ENCODE measurements at regions not wholly inside any gene's neighbourhood (a gene's known extent, or its start where the extent isn't known, plus 50 kb on each side); places are given as distances from the start of the nearest gene placed in this dataset.

- DNase-seq (ENCODE audit: low spot score) (no peak), ATAC-seq (ENCODE audit: insufficient number of reproducible peaks, low FRiP score, low read depth) (no peak)
- Histone ChIP-seq H3K27me3 (replicated peaks; ENCODE audit: insufficient read depth) (no peaks in the 10 kb centered on the region), H3K36me3 (no peaks in the 10 kb centered on the region), H3K4me1 (ENCODE audit: control insufficient read depth in 1 of 2, low read depth in 2 of 2) (no peaks in the 10 kb centered on the region), H3K9me3 (no peaks in the 10 kb centered on the region), H3K4me3 (no peak overlapping the region), H3K27ac (no peak overlapping the region)
- no peak for TF ChIP-seq CTCF (IDR thresholded peaks at IDR 0.05)
These were observed 294.3 kb upstream of the B3GALT2 start for GRCh38 chr1:193480755-193481154.

GRCh38 chr1:193479187-193479586 lies 292.8 kb upstream of the B3GALT2 start:
- ATAC-seq (ENCODE audit: insufficient number of reproducible peaks, low FRiP score, low read depth), result no peak
- H3K27me3 ChIP-seq (replicated peaks; ENCODE audit: insufficient read depth), result no peaks in the 10 kb centered on the region
- no peaks in the 10 kb centered on the region for H3K36me3 ChIP-seq
- no peak for DNase-seq (ENCODE audit: low spot score)
- H3K27ac ChIP-seq, result no peak overlapping the region
- TF ChIP-seq CTCF (IDR thresholded peaks at IDR 0.05), result no peak
- no peak overlapping the region for H3K4me3 ChIP-seq
- no peaks in the 10 kb centered on the region for H3K9me3 ChIP-seq
- H3K4me1 ChIP-seq (ENCODE audit: control insufficient read depth in 1 of 2, low read depth in 2 of 2), result no peaks in the 10 kb centered on the region

GRCh38 chr1:193476748-193477147 lies 290.3 kb upstream of the B3GALT2 start:
- H3K9me3 ChIP-seq, result no peaks in the 10 kb centered on the region
- no peak for ATAC-seq (ENCODE audit: insufficient number of reproducible peaks, low FRiP score, low read depth)
- no peak overlapping the region for H3K4me3 ChIP-seq
- TF ChIP-seq CTCF (IDR thresholded peaks at IDR 0.05), result no peak
- H3K36me3 ChIP-seq, result no peaks in the 10 kb centered on the region
- DNase-seq (ENCODE audit: low spot score), result no peak
- no peaks in the 10 kb centered on the region for H3K27me3 ChIP-seq (replicated peaks; ENCODE audit: insufficient read depth)
- no peak overlapping the region for H3K27ac ChIP-seq
- no peaks in the 10 kb centered on the region for H3K4me1 ChIP-seq (ENCODE audit: control insufficient read depth in 1 of 2, low read depth in 2 of 2)

GRCh38 chr1:193473932-193474331 lies 287.5 kb upstream of the B3GALT2 start:
- Histone ChIP-seq H3K36me3 (no peaks in the 10 kb centered on the region), H3K27ac (no peak overlapping the region), H3K9me3 (no peaks in the 10 kb centered on the region), H3K4me3 (no peak overlapping the region), H3K27me3 (replicated peaks; ENCODE audit: insufficient read depth) (no peaks in the 10 kb centered on the region), H3K4me1 (ENCODE audit: control insufficient read depth in 1 of 2, low read depth in 2 of 2) (no peaks in the 10 kb centered on the region)
- no peak for DNase-seq (ENCODE audit: low spot score)
- TF ChIP-seq CTCF (IDR thresholded peaks at IDR 0.05), result no peak
- ATAC-seq (ENCODE audit: insufficient number of reproducible peaks, low FRiP score, low read depth), result no peak

- no peaks in the 10 kb centered on the region for H3K4me1 ChIP-seq (ENCODE audit: control insufficient read depth in 1 of 2, low read depth in 2 of 2)
- TF ChIP-seq CTCF (IDR thresholded peaks at IDR 0.05), result no peak
- ATAC-seq (ENCODE audit: insufficient number of reproducible peaks, low FRiP score, low read depth) (no peak), DNase-seq (ENCODE audit: low spot score) (no peak)
- no peak overlapping the region for H3K27ac ChIP-seq
- no peaks in the 10 kb centered on the region for H3K27me3 ChIP-seq (replicated peaks; ENCODE audit: insufficient read depth)
- H3K9me3 ChIP-seq, result no peaks in the 10 kb centered on the region
- H3K36me3 ChIP-seq, result no peaks in the 10 kb centered on the region
- no peak overlapping the region for H3K4me3 ChIP-seq
These were observed 286.5 kb upstream of the B3GALT2 start for GRCh38 chr1:193472838-193473398.
